GM10248 (cell line): ENCODE measurements at regions not wholly inside any gene's neighbourhood (a gene's known extent, or its start where the extent isn't known, plus 50 kb on each side); places are given as distances from the start of the nearest gene placed in this dataset.
A peak's percentile ranks its signal among the peaks of the same experiment; 100 is the strongest.
"Not testable (repeated sequence)": the region's sequence is repeated elsewhere in the genome, so short reads cannot be mapped to it uniquely, and the experiment has no call there.

Experiments used
- CTCF ChIA-PET: fragments of 300-600 bp; sonication (Branson Sonifier 250); formaldehyde crosslinking; extraction: SDS; loops from one replicate; lab custom pipeline; 2021; ENCODE audit warnings: antibody characterized with exemption; lab: Yijun Ruan, JAX
- POLR2A ChIA-PET: fragments of 350-650 bp; sonication (Branson Sonifier 250); formaldehyde crosslinking; extraction: SDS; loops from one replicate; lab custom pipeline; 2020; ENCODE audit warnings: antibody characterized with exemption; lab: Yijun Ruan, JAX
- DNase-seq: peaks from one replicate; pipeline ENCODE4 v3.0.0; 2012; ENCODE audit errors: extremely low spot score
- CTCF ChIP-seq: IDR thresholded peaks from 2 replicates; pipeline ENCODE4 v1.5.1; 2012; ENCODE audit warnings: mild to moderate bottlenecking, low read depth; ENCODE audit errors: extremely low read depth, missing control alignments, control extremely low read depth

GRCh38 chr16:33009468-33009867 lies 184.6 kb upstream of the TP53TG3C start:
- POLR2A ChIA-PET, result not testable (repeated sequence)

GRCh38 chr16:33027121-33027520 lies 166.9 kb upstream of the TP53TG3C start:
- CTCF ChIA-PET, POLR2A ChIA-PET, DNase-seq: not testable (repeated sequence)

More at GRCh38 chr16:33009468-33009867, 184.6 kb upstream of the TP53TG3C start:
- peak; percentile 31 for TF ChIP-seq CTCF
- CTCF ChIA-PET, DNase-seq: not testable (repeated sequence)

GRCh38 chr16:33027941-33028340 lies 166.1 kb upstream of the TP53TG3C start:
- DNase-seq, CTCF ChIA-PET, POLR2A ChIA-PET: not testable (repeated sequence)

- CTCF ChIA-PET, POLR2A ChIA-PET, DNase-seq: not testable (repeated sequence)
These were observed 165.2 kb upstream of the TP53TG3C start for GRCh38 chr16:33028707-33029390.

GRCh38 chr16:33048849-33049248 lies 145.2 kb upstream of the TP53TG3C start:
- CTCF ChIA-PET, POLR2A ChIA-PET, DNase-seq: not testable (repeated sequence)

GRCh38 chr16:33059206-33059605 lies 134.8 kb upstream of the TP53TG3C start:
- CTCF ChIA-PET, result no interaction called here
- POLR2A ChIA-PET, result no interaction called here
- DNase-seq, result no peak
- TF ChIP-seq CTCF, result no peak

- DNase-seq, CTCF ChIA-PET, POLR2A ChIA-PET: not testable (repeated sequence)
These were observed 134.2 kb upstream of the TP53TG3C start for GRCh38 chr16:33059654-33060421.

- DNase-seq, POLR2A ChIA-PET, CTCF ChIA-PET: not testable (repeated sequence)
These were observed 131.3 kb upstream of the TP53TG3C start for GRCh38 chr16:33062763-33063162.

GRCh38 chr16:33063365-33064170 lies 130.5 kb upstream of the TP53TG3C start:
- CTCF ChIA-PET, POLR2A ChIA-PET, DNase-seq: not testable (repeated sequence)

- CTCF ChIA-PET, POLR2A ChIA-PET, DNase-seq: not testable (repeated sequence)
These were observed 129.5 kb upstream of the TP53TG3C start for GRCh38 chr16:33064454-33065073.
